A549 (cell line): ENCODE measurements at regions not wholly inside any gene's neighbourhood (a gene's known extent, or its start where the extent isn't known, plus 50 kb on each side); places are given as distances from the start of the nearest gene placed in this dataset.

Source experiments
- ATAC-seq, 2 experiments: fragments of 200-7000 bp in 1 of 2; fragments of >200 bp in 1 of 2; cut with Nextera tagmentation in 1 of 2; cut with Tn5 transposase in 1 of 2; 3 replicates each; pipeline versions ENCODE4 v1.8.0 to v1.9.1; 2018 to 2020; ENCODE audit warnings: mild to moderate bottlenecking in 1 of 2, moderate library complexity in 1 of 2
- CTCF ChIA-PET: fragments of 300-600 bp; sonication (Branson Sonifier 250); formaldehyde crosslinking; extraction: SDS; loops from one replicate; lab custom pipeline; 2021; ENCODE audit warnings: antibody characterized with exemption, inconsistent platforms; lab: Yijun Ruan, JAX
- POLR2A ChIA-PET: fragments of 350-600 bp; formaldehyde crosslinking; extraction: SDS; loops from one replicate; lab custom pipeline; 2021; ENCODE audit warnings: antibody characterized with exemption, inconsistent platforms; lab: Yijun Ruan, JAX
- DNase-seq, 2 experiments: peaks; one replicate each; pipeline versions ENCODE4 v3.0.0 to v3.0.0-alpha.2; 2011 to 2016; ENCODE audit warnings: low read depth in 1 of 2, low spot score in 1 of 2
- FAIRE-seq: peaks from 2 replicates; lab custom pipeline; 2011; peaks lifted over from hg19 to GRCh38; lab: Jason Lieb, UNC
- H3K27ac ChIP-seq, 2 experiments: fragments of >200 bp; sonication (Bioruptor Twin); formaldehyde crosslinking; 3 replicates each; pipeline ENCODE4 v1.5.1; 2016 to 2017
- H3K4me1 ChIP-seq: fragments of >200 bp; sonication (Bioruptor Twin); formaldehyde crosslinking; 3 replicates; pipeline ENCODE4 v1.6.1; 2016
- H3K4me2 ChIP-seq: fragments of >200 bp; sonication (Bioruptor Twin); formaldehyde crosslinking; 3 replicates; pipeline ENCODE4 v1.6.1; 2016
- H3K4me3 ChIP-seq: fragments of >200 bp; sonication (Bioruptor Twin); formaldehyde crosslinking; 3 replicates; pipeline ENCODE4 v1.5.1; 2016
- H3K9me3 ChIP-seq: fragments of >200 bp; sonication (Bioruptor Twin); formaldehyde crosslinking; 3 replicates; pipeline ENCODE4 v1.6.1; 2016
- CBX8 ChIP-seq: fragments of 200-600 bp; sonication (generic); IDR thresholded peaks from 2 replicates; pipeline ENCODE4 v1.6.1; 2016
- CEBPB ChIP-seq, 2 experiments: fragments of >200 bp in 1 of 2; sonication (Bioruptor Twin) in 1 of 2; formaldehyde crosslinking in 1 of 2; IDR thresholded peaks; 2 replicates each; pipeline ENCODE4 v1.6.1; 2012 to 2016
- CHD2 ChIP-seq: fragments of 150-350 bp; IDR thresholded peaks from 2 replicates; pipeline ENCODE4 v1.6.1; 2014; ENCODE audit warnings: low read length; ENCODE audit not compliant: partially characterized antibody
- CHD4 ChIP-seq: fragments of 200-600 bp; sonication (generic); IDR thresholded peaks from 2 replicates; pipeline ENCODE4 v1.6.1; 2016; ENCODE audit warnings: antibody characterized with exemption, mild to moderate bottlenecking, borderline replicate concordance
- EHF ChIP-seq: fragments of 250-450 bp; sonication (Bioruptor Pico); IDR thresholded peaks from 2 replicates; pipeline ENCODE4 v1.5.0; 2020; ENCODE audit warnings: mild to moderate bottlenecking
- EP300 ChIP-seq, 2 experiments: fragments of >200 bp; sonication (Bioruptor Twin); formaldehyde crosslinking; IDR thresholded peaks; 2 replicates in 1 of 2; 3 replicates in 1 of 2; pipeline ENCODE4 v1.6.1; 2016 to 2017
- FOSB ChIP-seq: fragments of 250-450 bp; sonication (Bioruptor Pico); IDR thresholded peaks from 2 replicates; pipeline ENCODE4 v1.5.0; 2020; ENCODE audit warnings: mild to moderate bottlenecking, moderate library complexity
- FOSL2 ChIP-seq, 2 experiments: fragments of 450-650 bp in 1 of 2; fragments of >200 bp in 1 of 2; sonication (Bioruptor Twin) in 1 of 2; formaldehyde crosslinking; IDR thresholded peaks; 2 replicates each; pipeline versions ENCODE4 v1.5.0 to v1.6.1; 2016 to 2020; ENCODE audit warnings: mild to moderate bottlenecking in 1 of 2, moderate library complexity in 1 of 2
- FOXS1 ChIP-seq: fragments of 250-450 bp; sonication (Bioruptor Pico); IDR thresholded peaks from 2 replicates; pipeline ENCODE4 v1.5.0; 2020; ENCODE audit warnings: mild to moderate bottlenecking, moderate library complexity
- HDAC2 ChIP-seq: fragments of 200-600 bp; sonication (generic); IDR thresholded peaks from 2 replicates; pipeline ENCODE4 v1.6.1; 2016
- HOXA7 ChIP-seq: fragments of 250-450 bp; sonication (Bioruptor Pico); IDR thresholded peaks from 2 replicates; pipeline ENCODE4 v1.5.0; 2020; ENCODE audit warnings: mild to moderate bottlenecking, moderate library complexity
- KDM5A ChIP-seq: fragments of 200-600 bp; sonication (generic); IDR thresholded peaks from 2 replicates; pipeline ENCODE4 v1.6.1; 2016; ENCODE audit warnings: antibody characterized with exemption, mild to moderate bottlenecking
- MAFK ChIP-seq: fragments of 450-650 bp; IDR thresholded peaks from 2 replicates; pipeline ENCODE4 v1.6.1; 2014; ENCODE audit not compliant: partially characterized antibody
- MAZ ChIP-seq: fragments of 150-350 bp; IDR thresholded peaks from 2 replicates; pipeline ENCODE4 v1.6.1; 2014; ENCODE audit warnings: antibody characterized with exemption, low read depth, low read length, borderline replicate concordance
- MYC ChIP-seq: IDR thresholded peaks from 2 replicates; pipeline ENCODE4 v1.6.1; 2012; ENCODE audit warnings: mild to moderate bottlenecking, inconsistent platforms, low read length, improper control_type of control experiment, borderline replicate concordance
- NPAS2 ChIP-seq: fragments of 250-450 bp; sonication (Bioruptor Pico); IDR thresholded peaks from 2 replicates; pipeline ENCODE4 v1.8.0; 2022; ENCODE audit warnings: mild to moderate bottlenecking, moderate library complexity, borderline replicate concordance
- POLR2AphosphoS2 ChIP-seq: conservative IDR thresholded peaks from 2 replicates; pipeline ENCODE4 v1.6.1; 2012; ENCODE audit warnings: low read length, improper control_type of control experiment, inconsistent platforms
- SMC3 ChIP-seq: fragments of >200 bp; sonication (Bioruptor Twin); formaldehyde crosslinking; IDR thresholded peaks from 3 replicates; pipeline ENCODE4 v1.6.1; 2018; ENCODE audit warnings: inconsistent platforms
- TFCP2L1 ChIP-seq: fragments of 250-450 bp; sonication (Bioruptor Pico); IDR thresholded peaks from 2 replicates; pipeline ENCODE4 v1.5.0; 2021; ENCODE audit warnings: mild to moderate bottlenecking
- ZC3H11A ChIP-seq: fragments of 450-650 bp; IDR thresholded peaks from 2 replicates; pipeline ENCODE4 v1.6.1; 2014; ENCODE audit warnings: antibody characterized with exemption, mild to moderate bottlenecking
- ZNF302 ChIP-seq: fragments of 250-450 bp; sonication (Bioruptor Pico); IDR thresholded peaks from 2 replicates; pipeline ENCODE4 v1.9.0; 2021; ENCODE audit warnings: inconsistent platforms, mild to moderate bottlenecking, moderate library complexity
- WGBS: methylation state at CpG from one replicate; pipeline ENCODE4 v1.1.6; 2017; ENCODE audit errors: missing lambda C conversion rate; 5-methylcytosine and 5-hydroxymethylcytosine counted together
- TF ChIP-seq, protein P1 (sequence below): fragments of 450-650 bp; IDR thresholded peaks from 2 replicates; pipeline ENCODE4 v1.6.1; 2014; ENCODE audit warnings: antibody characterized with exemption
- TF ChIP-seq, protein P2 (sequence below): IDR thresholded peaks from 2 replicates; pipeline ENCODE4 v1.6.1; 2012
- TF ChIP-seq, protein P3 (sequence below): fragments of 200-600 bp; sonication (generic); IDR thresholded peaks from 2 replicates; pipeline ENCODE4 v1.6.1; 2016; ENCODE audit warnings: antibody characterized with exemption, mild to moderate bottlenecking, moderate library complexity

DNA sequence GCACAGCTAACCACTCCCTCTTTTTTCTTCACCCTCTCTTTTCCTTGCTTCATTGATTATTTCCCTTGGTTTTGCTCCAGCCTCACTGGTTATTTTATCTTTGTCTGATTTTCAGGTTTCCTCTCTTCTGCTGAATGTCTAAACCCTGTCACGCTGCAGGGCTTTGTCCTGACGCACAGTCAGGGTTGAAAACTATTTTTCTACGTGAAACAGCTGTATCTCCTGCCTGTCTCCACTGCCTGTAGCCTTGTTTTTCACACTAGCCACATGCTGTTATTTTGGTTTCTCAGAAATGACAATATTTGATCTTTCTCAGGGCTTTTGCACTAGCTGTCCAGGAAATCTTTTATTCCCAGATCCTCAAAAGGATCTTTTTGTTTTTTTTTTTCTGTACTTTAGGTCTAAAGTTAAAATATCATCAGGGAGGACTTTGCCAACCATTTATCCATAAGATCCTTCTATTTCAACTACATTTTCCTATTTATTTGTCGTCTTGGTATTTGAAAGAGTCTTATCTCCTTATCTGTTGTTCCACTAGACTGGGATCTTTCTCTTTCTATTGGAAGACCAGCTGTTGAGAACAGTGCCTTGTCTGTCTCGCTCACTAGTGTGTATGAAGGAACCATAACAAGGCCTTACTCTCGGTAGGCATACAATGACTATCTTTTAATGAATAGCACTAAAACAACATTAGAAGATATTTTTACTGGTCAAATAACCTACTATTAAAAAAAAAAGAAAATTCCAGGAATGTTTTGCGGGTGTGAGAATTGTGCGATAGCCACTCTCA lies 164.3 kb downstream of the PDHA2 start:
- 45% methylated on average over 7 of the region's 8 CpGs for WGBS
- ATAC-seq (no peak), DNase-seq (no peak), FAIRE-seq (no peak)
- Histone ChIP-seq H3K27ac (no peak overlapping the region), H3K4me1 (no peaks in the 10 kb centered on the region), H3K4me3 (no peak overlapping the region), H3K9me3 (no peaks in the 10 kb centered on the region), H3K4me2 (no peak overlapping the region)
- CTCF ChIA-PET, result interaction anchor here (0.6 kb wide), 1 partner anchor 16 kb away, joined by 3 read pairs; no protein-coding TSS in a partner anchor
- TF ChIP-seq MYC (no peak), EHF (no peak)
- POLR2A ChIA-PET, result no interaction called here

DNA sequence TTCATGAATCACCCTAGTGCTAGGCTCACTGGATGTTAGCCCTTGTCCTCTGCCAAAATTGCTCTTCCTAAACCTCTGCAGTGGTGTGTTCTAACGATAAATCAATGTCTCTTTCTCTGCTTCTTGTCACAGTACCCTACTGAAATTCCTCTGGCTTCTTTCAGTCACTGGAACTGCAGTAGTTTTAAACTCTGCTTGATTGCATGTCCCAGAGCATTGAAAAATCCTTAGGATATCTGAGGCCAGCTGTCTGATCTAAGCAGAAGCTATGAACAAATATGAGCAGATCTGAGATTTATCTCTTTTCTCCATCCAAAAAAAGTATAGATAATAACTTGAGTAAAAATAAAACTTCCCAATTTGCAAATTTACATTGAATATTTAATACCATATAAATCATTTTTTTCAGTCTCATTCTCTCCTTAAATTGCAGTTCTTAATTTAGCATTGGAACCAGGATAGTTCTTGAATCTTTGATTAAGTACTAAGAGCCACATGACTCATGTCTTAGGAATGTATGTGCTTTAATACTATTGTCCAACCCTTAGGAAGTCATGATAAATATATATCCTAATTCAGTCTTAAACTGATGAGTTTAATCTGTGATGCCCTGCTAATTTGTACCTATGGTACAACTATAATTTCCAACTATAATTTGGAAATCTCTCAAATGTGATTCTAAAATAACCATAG lies 169.7 kb downstream of the PDHA2 start:
- DNase-seq (no peak), FAIRE-seq (no peak)
- TF ChIP-seq KDM5A (no peak), CHD4 (no peak), CBX8 (no peak), FOSL2 (IDR thresholded peaks at IDR 0.05) (no peak), FOSL2 (CRISPR knock-in tag; IDR thresholded peaks at IDR 0.05) (peak; percentile 22; the same call in 1 of the 2 replicates), CEBPB (IDR thresholded peaks at IDR 0.05) (no peak)
- TF ChIP-seq, protein P1, sequence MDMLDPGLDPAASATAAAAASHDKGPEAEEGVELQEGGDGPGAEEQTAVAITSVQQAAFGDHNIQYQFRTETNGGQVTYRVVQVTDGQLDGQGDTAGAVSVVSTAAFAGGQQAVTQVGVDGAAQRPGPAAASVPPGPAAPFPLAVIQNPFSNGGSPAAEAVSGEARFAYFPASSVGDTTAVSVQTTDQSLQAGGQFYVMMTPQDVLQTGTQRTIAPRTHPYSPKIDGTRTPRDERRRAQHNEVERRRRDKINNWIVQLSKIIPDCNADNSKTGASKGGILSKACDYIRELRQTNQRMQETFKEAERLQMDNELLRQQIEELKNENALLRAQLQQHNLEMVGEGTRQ, result no peak

DNA sequence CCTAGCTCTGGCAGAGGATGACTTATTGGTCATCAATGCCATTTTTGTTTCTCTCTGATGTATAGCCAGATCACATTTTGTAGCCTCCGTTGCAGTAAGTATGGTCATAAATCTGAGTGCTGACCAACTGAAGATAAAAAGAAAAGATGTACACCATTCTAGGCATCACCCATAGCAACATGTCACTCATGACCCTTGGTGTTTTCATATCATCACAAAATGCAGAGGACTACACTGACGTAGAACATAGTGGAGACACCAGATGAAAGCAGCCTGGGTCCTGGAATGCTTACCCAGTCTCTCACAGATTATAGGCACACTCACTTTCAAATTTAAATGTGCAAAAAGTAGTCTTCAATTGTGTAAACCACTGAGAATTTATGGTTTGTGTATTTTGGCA lies 172.8 kb downstream of the PDHA2 start:
- ChIA-PET POLR2A (no interaction called here), CTCF (interaction anchor here (1.0 kb wide), 1 partner anchor 16 kb away, joined by 3 read pairs; no protein-coding TSS in a partner anchor)
- H3K4me1 ChIP-seq, result no peaks in the 10 kb centered on the region
- no peaks in the 10 kb centered on the region for H3K9me3 ChIP-seq
- H3K4me2 ChIP-seq, result no peak overlapping the region
- no peak for FAIRE-seq
- ATAC-seq, result no peak
- no peak for DNase-seq
- WGBS, result 69% methylated on average over 2 of the region's 2 CpGs
- no peak for TF ChIP-seq FOSB (CRISPR knock-in tag)
- TF ChIP-seq NPAS2, result no peak
- TF ChIP-seq CBX8, result no peak
- no peak for TF ChIP-seq HOXA7 (CRISPR knock-in tag)
- TF ChIP-seq MAZ, result no peak
- no peak for TF ChIP-seq CEBPB (IDR thresholded peaks at IDR 0.05)
- TF ChIP-seq ZC3H11A, result no peak
- no peak for TF ChIP-seq POLR2AphosphoS2
- TF ChIP-seq CHD2, result no peak
- no peak for TF ChIP-seq EHF
- TF ChIP-seq HDAC2, result no peak
- TF ChIP-seq FOSL2 (IDR thresholded peaks at IDR 0.05), result no peak
- no peak for TF ChIP-seq FOSL2 (CRISPR knock-in tag; IDR thresholded peaks at IDR 0.05)
- TF ChIP-seq TFCP2L1, result no peak
- TF ChIP-seq, protein P2, sequence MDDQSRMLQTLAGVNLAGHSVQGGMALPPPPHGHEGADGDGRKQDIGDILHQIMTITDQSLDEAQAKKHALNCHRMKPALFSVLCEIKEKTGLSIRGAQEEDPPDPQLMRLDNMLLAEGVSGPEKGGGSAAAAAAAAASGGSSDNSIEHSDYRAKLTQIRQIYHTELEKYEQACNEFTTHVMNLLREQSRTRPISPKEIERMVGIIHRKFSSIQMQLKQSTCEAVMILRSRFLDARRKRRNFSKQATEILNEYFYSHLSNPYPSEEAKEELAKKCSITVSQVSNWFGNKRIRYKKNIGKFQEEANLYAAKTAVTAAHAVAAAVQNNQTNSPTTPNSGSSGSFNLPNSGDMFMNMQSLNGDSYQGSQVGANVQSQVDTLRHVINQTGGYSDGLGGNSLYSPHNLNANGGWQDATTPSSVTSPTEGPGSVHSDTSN, result no peak
- no peak for TF ChIP-seq FOXS1
- no peak for TF ChIP-seq SMC3
- TF ChIP-seq EP300 (IDR thresholded peaks at IDR 0.05), result no peak
- TF ChIP-seq, protein P3, sequence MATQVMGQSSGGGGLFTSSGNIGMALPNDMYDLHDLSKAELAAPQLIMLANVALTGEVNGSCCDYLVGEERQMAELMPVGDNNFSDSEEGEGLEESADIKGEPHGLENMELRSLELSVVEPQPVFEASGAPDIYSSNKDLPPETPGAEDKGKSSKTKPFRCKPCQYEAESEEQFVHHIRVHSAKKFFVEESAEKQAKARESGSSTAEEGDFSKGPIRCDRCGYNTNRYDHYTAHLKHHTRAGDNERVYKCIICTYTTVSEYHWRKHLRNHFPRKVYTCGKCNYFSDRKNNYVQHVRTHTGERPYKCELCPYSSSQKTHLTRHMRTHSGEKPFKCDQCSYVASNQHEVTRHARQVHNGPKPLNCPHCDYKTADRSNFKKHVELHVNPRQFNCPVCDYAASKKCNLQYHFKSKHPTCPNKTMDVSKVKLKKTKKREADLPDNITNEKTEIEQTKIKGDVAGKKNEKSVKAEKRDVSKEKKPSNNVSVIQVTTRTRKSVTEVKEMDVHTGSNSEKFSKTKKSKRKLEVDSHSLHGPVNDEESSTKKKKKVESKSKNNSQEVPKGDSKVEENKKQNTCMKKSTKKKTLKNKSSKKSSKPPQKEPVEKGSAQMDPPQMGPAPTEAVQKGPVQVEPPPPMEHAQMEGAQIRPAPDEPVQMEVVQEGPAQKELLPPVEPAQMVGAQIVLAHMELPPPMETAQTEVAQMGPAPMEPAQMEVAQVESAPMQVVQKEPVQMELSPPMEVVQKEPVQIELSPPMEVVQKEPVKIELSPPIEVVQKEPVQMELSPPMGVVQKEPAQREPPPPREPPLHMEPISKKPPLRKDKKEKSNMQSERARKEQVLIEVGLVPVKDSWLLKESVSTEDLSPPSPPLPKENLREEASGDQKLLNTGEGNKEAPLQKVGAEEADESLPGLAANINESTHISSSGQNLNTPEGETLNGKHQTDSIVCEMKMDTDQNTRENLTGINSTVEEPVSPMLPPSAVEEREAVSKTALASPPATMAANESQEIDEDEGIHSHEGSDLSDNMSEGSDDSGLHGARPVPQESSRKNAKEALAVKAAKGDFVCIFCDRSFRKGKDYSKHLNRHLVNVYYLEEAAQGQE, result no peak
- TF ChIP-seq MAFK, result no peak
- no peak for TF ChIP-seq ZNF302 (CRISPR knock-in tag)
- no peak overlapping the region for H3K27ac ChIP-seq
- no peak overlapping the region for H3K4me3 ChIP-seq

More for the DNA sequence above, 169.7 kb downstream of the PDHA2 start:
- ChIA-PET POLR2A (no interaction called here), CTCF (no interaction called here)
- H3K27ac ChIP-seq, result no peak overlapping the region
- H3K4me3 ChIP-seq, result no peak overlapping the region
- no peak overlapping the region for H3K4me2 ChIP-seq
- no peaks in the 10 kb centered on the region for H3K9me3 ChIP-seq
- no peaks in the 10 kb centered on the region for H3K4me1 ChIP-seq
- no peak for ATAC-seq
- WGBS, result 0% methylated on average over 1 of the region's 1 CpG
